ENCODE measurements at regions not wholly inside any gene's neighbourhood (a gene's known extent, or its start where the extent isn't known, plus 50 kb on each side); places are given as distances from the start of the nearest gene placed in this dataset.

- no peak for TF ChIP-seq CTCF (IDR thresholded peaks at IDR 0.05)
- TF ChIP-seq POLR2A (IDR thresholded peaks at IDR 0.05), result no peak
These were observed 881.0 kb downstream of the AMY1C start for GRCh38 chr1:104630567-104631149.
